H1 (cell line): ENCODE measurements at regions not wholly inside any gene's neighbourhood (a gene's known extent, or its start where the extent isn't known, plus 50 kb on each side); places are given as distances from the start of the nearest gene placed in this dataset.

Experiments used
- CTCF ChIA-PET: fragments of 300-600 bp; sonication (Branson Sonifier 250); formaldehyde crosslinking; loops from one replicate; lab custom pipeline; 2021; ENCODE audit not compliant: partially characterized antibody; lab: Charles Lee
- POLR2A ChIA-PET: fragments of 300-600 bp; sonication (Branson Sonifier 250); formaldehyde crosslinking; loops from one replicate; lab custom pipeline; 2021; ENCODE audit warnings: inconsistent platforms; ENCODE audit not compliant: partially characterized antibody; lab: Charles Lee
- DNase-seq, 2 experiments: peaks; one replicate each; pipeline versions ENCODE4 v3.0.0 to v3.0.0-alpha.2; 2010 to 2022; ENCODE audit warnings: low spot score in 2 of 2, low read depth in 1 of 2, mixed read lengths in 1 of 2
- FAIRE-seq: peaks from 2 replicates; lab custom pipeline; 2011; peaks lifted over from hg19 to GRCh38; lab: Jason Lieb, UNC
- H2AFZ ChIP-seq: 2 replicates; pipeline ENCODE4 v1.8.1; 2012; ENCODE audit warnings: low read length, inconsistent platforms
- H2AK5ac ChIP-seq: 2 replicates; pipeline ENCODE4 v1.6.1; 2013; ENCODE audit warnings: low read depth, low read length
- H2BK120ac ChIP-seq: replicated peaks from 2 replicates; pipeline ENCODE3; 2013; ENCODE audit warnings: low read depth, low read length, inconsistent platforms
- H2BK12ac ChIP-seq: 2 replicates; pipeline ENCODE4 v1.6.1; 2013; ENCODE audit warnings: low read depth, low read length
- H2BK15ac ChIP-seq: 2 replicates; pipeline ENCODE4 v1.6.1; 2013; ENCODE audit warnings: low read length
- H2BK20ac ChIP-seq: 2 replicates; pipeline ENCODE4 v1.6.1; 2013; ENCODE audit warnings: low read length
- H2BK5ac ChIP-seq: 2 replicates; pipeline ENCODE4 v1.6.1; 2013; ENCODE audit warnings: low read depth, low read length
- H3K14ac ChIP-seq: 2 replicates; pipeline ENCODE4 v1.6.1; 2013; ENCODE audit warnings: inconsistent platforms; ENCODE audit not compliant: insufficient read length
- H3K18ac ChIP-seq: 2 replicates; pipeline ENCODE4 v1.6.1; 2013; ENCODE audit warnings: low read length; ENCODE audit errors: extremely low read depth
- H3K23ac ChIP-seq: 2 replicates; pipeline ENCODE4 v1.6.1; 2013; ENCODE audit warnings: inconsistent platforms; ENCODE audit not compliant: insufficient read length
- H3K23me2 ChIP-seq: 2 replicates; pipeline ENCODE4 v1.6.1; 2013; ENCODE audit warnings: low read depth, low read length
- H3K27ac ChIP-seq: 2 replicates; pipeline ENCODE4 v1.6.1; 2011; ENCODE audit warnings: low read depth, low read length, inconsistent platforms
- H3K27me3 ChIP-seq, 4 experiments: replicated peaks in 1 of 4; 1 replicate in 1 of 4; 2 replicates in 3 of 4; pipeline versions ENCODE4 v1.6.1 to v1.8.1; 2011 to 2013; ENCODE audit warnings: low read length in 3 of 4, mild to moderate bottlenecking in 3 of 4, inconsistent platforms in 2 of 4, mixed read lengths in 2 of 4, moderate library complexity in 1 of 4; ENCODE audit not compliant: control insufficient read depth in 3 of 4, insufficient read depth in 3 of 4; ENCODE audit errors: extremely low read depth in 1 of 4
- H3K36me3 ChIP-seq, 4 experiments: 2 replicates each; pipeline versions ENCODE4 v1.6.1 to v1.8.1; 2011 to 2013; ENCODE audit warnings: mild to moderate bottlenecking in 4 of 4, low read length in 3 of 4, moderate library complexity in 2 of 4, control low read depth in 1 of 4, inconsistent platforms in 1 of 4; ENCODE audit not compliant: insufficient read depth in 4 of 4, control insufficient read depth in 2 of 4
- H3K4ac ChIP-seq: replicated peaks from 2 replicates; pipeline ENCODE3; 2013; ENCODE audit warnings: low read length, low read depth, mixed read lengths, inconsistent platforms; ENCODE audit not compliant: insufficient read length
- H3K4me1 ChIP-seq, 4 experiments: replicated peaks in 1 of 4; 1 replicate in 1 of 4; 2 replicates in 3 of 4; pipeline versions ENCODE4 v1.6.1 to v1.8.1; 2011 to 2013; ENCODE audit warnings: low read length in 3 of 4, inconsistent platforms in 2 of 4, mixed read lengths in 1 of 4; ENCODE audit not compliant: insufficient read depth in 4 of 4, control insufficient read depth in 3 of 4
- H3K4me2 ChIP-seq, 2 experiments: 2 replicates each; pipeline versions ENCODE4 v1.6.1 to v1.8.1; 2011 to 2013; ENCODE audit warnings: low read depth in 2 of 2, low read length in 2 of 2, control low read depth in 1 of 2, inconsistent platforms in 1 of 2, mild to moderate bottlenecking in 1 of 2; ENCODE audit not compliant: insufficient read depth in 1 of 2
- H3K4me3 ChIP-seq, 4 experiments: fragments of 200-600, 300-600 bp in 1 of 4; sonication (generic), shearing (Covaris generic), sonication (Bioruptor Twin) in 1 of 4; 2 replicates each; pipeline versions ENCODE4 v1.5.1 to v1.8.1; 2011 to 2016; ENCODE audit warnings: low read length in 4 of 4, low read depth in 3 of 4, control low read depth in 2 of 4, inconsistent platforms in 2 of 4, mild to moderate bottlenecking in 2 of 4, mixed read lengths in 1 of 4, moderate library complexity in 1 of 4; ENCODE audit not compliant: insufficient read depth in 2 of 4; ENCODE audit errors: extremely low read depth in 1 of 4
- H3K56ac ChIP-seq: replicated peaks from 2 replicates; pipeline ENCODE3; 2013; ENCODE audit warnings: low read depth, mild to moderate bottlenecking, mixed read lengths, low read length, inconsistent platforms; ENCODE audit not compliant: insufficient read length
- H3K79me1 ChIP-seq: 2 replicates; pipeline ENCODE4 v1.6.1; 2013; ENCODE audit warnings: low read depth, low read length, control low read depth
- H3K79me2 ChIP-seq, 2 experiments: 2 replicates each; pipeline versions ENCODE4 v1.6.1 to v1.8.1; 2012 to 2013; ENCODE audit warnings: low read length in 2 of 2, mild to moderate bottlenecking in 2 of 2, inconsistent platforms in 1 of 2; ENCODE audit not compliant: insufficient read depth in 2 of 2, control insufficient read depth in 1 of 2
- H3K9ac ChIP-seq, 4 experiments: replicated peaks in 1 of 4; 1 replicate in 1 of 4; 2 replicates in 3 of 4; pipeline versions ENCODE4 v1.6.1 to v1.8.1; 2011 to 2013; ENCODE audit warnings: low read depth in 3 of 4, low read length in 3 of 4, control low read depth in 2 of 4, mild to moderate bottlenecking in 2 of 4, moderate library complexity in 2 of 4, inconsistent platforms in 1 of 4; ENCODE audit errors: extremely low read depth in 1 of 4
- H3K9me3 ChIP-seq, 2 experiments: 2 replicates each; pipeline versions ENCODE4 v1.6.1 to v1.8.1; 2012 to 2013; ENCODE audit warnings: mild to moderate bottlenecking in 2 of 2, moderate library complexity in 2 of 2, control low read depth in 1 of 2, inconsistent platforms in 1 of 2, low read depth in 1 of 2, low read length in 1 of 2, mixed read lengths in 1 of 2; ENCODE audit not compliant: insufficient read depth in 2 of 2
- H4K20me1 ChIP-seq, 2 experiments: replicated peaks in 1 of 2; 2 replicates each; pipeline versions ENCODE3 to v1.8.1; 2011 to 2013; ENCODE audit warnings: inconsistent platforms in 2 of 2, low read length in 2 of 2, mild to moderate bottlenecking in 1 of 2; ENCODE audit not compliant: insufficient read depth in 2 of 2, control insufficient read depth in 1 of 2
- H4K5ac ChIP-seq: 2 replicates; pipeline ENCODE4 v1.6.1; 2013; ENCODE audit warnings: low read length, low read depth, mixed read lengths, inconsistent platforms; ENCODE audit not compliant: insufficient read length
- H4K8ac ChIP-seq: 2 replicates; pipeline ENCODE4 v1.8.0; 2013; ENCODE audit warnings: mild to moderate bottlenecking, moderate library complexity, low read length, inconsistent platforms; ENCODE audit not compliant: insufficient read depth; ENCODE audit errors: extremely low read depth
- H4K91ac ChIP-seq: replicated peaks from 2 replicates; pipeline ENCODE3; 2013; ENCODE audit warnings: low read length, mixed read lengths, inconsistent platforms; ENCODE audit not compliant: insufficient read length
- ASH2L ChIP-seq: fragments of 200-600, 300-600 bp; sonication (generic); IDR thresholded peaks from one replicate; pipeline ENCODE4 v1.7.1; 2017; ENCODE audit warnings: low read length
- CHD2 ChIP-seq: IDR thresholded peaks from 2 replicates; pipeline ENCODE4 v1.6.1; 2012; ENCODE audit warnings: low read length, improper control_type of control experiment
- CTCF ChIP-seq, 3 experiments: IDR thresholded peaks; 1 replicate in 2 of 3; 2 replicates in 1 of 3; pipeline versions ENCODE4 v1.5.1 to v1.6.1; 2011; ENCODE audit warnings: low read length in 3 of 3, mild to moderate bottlenecking in 3 of 3, inconsistent platforms in 2 of 3, low read depth in 1 of 3, moderate library complexity in 1 of 3; ENCODE audit not compliant: insufficient read depth in 1 of 3; ENCODE audit errors: control extremely low read depth in 1 of 3
- EP300 ChIP-seq, 2 experiments: IDR thresholded peaks; 1 replicate in 1 of 2; 2 replicates in 1 of 2; pipeline ENCODE4 v1.6.1; 2011 to 2012; ENCODE audit warnings: low read depth in 2 of 2, low read length in 2 of 2, mild to moderate bottlenecking in 2 of 2, borderline replicate concordance in 1 of 2, inconsistent platforms in 1 of 2, moderate library complexity in 1 of 2
- EZH2 ChIP-seq: fragments of 200-600 bp; sonication (generic); IDR thresholded peaks from 2 replicates; pipeline ENCODE4 v1.7.1; 2012; ENCODE audit warnings: low read depth, mild to moderate bottlenecking, moderate library complexity, low read length, inconsistent platforms; ENCODE audit not compliant: severe bottlenecking
- HDAC2 ChIP-seq, 2 experiments: fragments of 300-600 bp in 1 of 2; sonication (generic) in 1 of 2; IDR thresholded peaks; 2 replicates each; pipeline ENCODE4 v1.6.1; 2011 to 2012; ENCODE audit warnings: low read depth in 2 of 2, low read length in 2 of 2, mild to moderate bottlenecking in 2 of 2, moderate library complexity in 2 of 2, borderline replicate concordance in 1 of 2, inconsistent platforms in 1 of 2
- HDAC6 ChIP-seq: IDR thresholded peaks from one replicate; pipeline ENCODE4 v1.7.1; 2012; ENCODE audit warnings: low read depth, mild to moderate bottlenecking, inconsistent platforms, low read length, moderate library complexity
- JUN ChIP-seq: IDR thresholded peaks from 2 replicates; pipeline ENCODE4 v1.6.1; 2011; ENCODE audit warnings: low read depth, mild to moderate bottlenecking, improper control_type of control experiment, low read length
- NANOG ChIP-seq: IDR thresholded peaks from 2 replicates; pipeline ENCODE4 v1.6.1; 2011; ENCODE audit warnings: low read length, low read depth, mild to moderate bottlenecking, inconsistent platforms; ENCODE audit not compliant: insufficient read depth, poor library complexity, severe bottlenecking
- SP4 ChIP-seq: IDR thresholded peaks from 2 replicates; pipeline ENCODE4 v1.6.1; 2012; ENCODE audit warnings: low read length, inconsistent platforms
- TAF1 ChIP-seq: IDR thresholded peaks from 2 replicates; pipeline ENCODE4 v1.6.1; 2011; ENCODE audit warnings: mild to moderate bottlenecking, low read depth, low read length
- WGBS, 2 experiments: shearing (Covaris generic) in 1 of 2; methylation state at CpG; one replicate each; pipeline versions ENCODE4 v1.1.6 to v1.1.7; 2013 to 2015; ENCODE audit warnings: low lambda C conversion rate in 2 of 2, mixed read lengths in 2 of 2, inconsistent platforms in 1 of 2, low coverage in 1 of 2, missing lambda C conversion rate in 1 of 2; ENCODE audit not compliant: insufficient replicate concordance in 2 of 2, insufficient coverage in 1 of 2, insufficient read length in 1 of 2; ENCODE audit errors: extremely low coverage in 1 of 2, missing lambda C conversion rate in 1 of 2; 5-methylcytosine and 5-hydroxymethylcytosine counted together

DNA sequence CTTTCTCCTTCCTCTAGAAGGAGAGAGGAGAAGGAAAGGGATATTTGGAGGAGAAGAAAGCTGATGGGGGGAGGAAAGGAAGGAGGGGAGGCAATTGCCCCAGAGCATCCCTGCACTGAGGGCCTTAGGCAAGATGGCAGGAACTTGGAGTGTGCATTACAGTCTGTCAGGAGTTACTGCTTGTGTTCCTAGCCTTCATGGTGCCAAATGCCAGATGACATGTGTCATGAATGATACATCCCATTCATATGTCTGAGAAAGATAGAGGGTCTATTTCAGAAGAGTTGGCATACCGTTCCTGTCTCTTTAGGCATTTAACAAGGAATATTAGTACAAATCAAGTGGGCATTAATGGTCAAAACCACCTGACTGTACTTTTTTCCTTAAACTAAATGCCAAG lies 232.1 kb upstream of the NT5C1B start:
- Histone ChIP-seq H3K4me1 (0 out of 7 replicates have a peak, but pooled peaks cover 0 to 3% (median 0%) of the 10 kb centered on the region in 4 experiments), H3K4me3 (no peak overlapping the region), H2AK5ac (no peak overlapping the region), H3K9ac (no peak overlapping the region), H4K5ac (no peak overlapping the region), H4K8ac (no peak overlapping the region), H3K36me3 (no peaks in the 10 kb centered on the region), H2BK12ac (no peak overlapping the region), H3K79me1 (no peaks in the 10 kb centered on the region), H3K18ac (no peak overlapping the region), H2AFZ (no peak overlapping the region), H3K14ac (no peak overlapping the region), H3K27ac (no peak overlapping the region), H2BK5ac (no peak overlapping the region), H3K23ac (no peak overlapping the region), H3K27me3 (no peaks in the 10 kb centered on the region), H4K20me1 (no peaks in the 10 kb centered on the region), H2BK120ac (no peak overlapping the region), H2BK20ac (no peak overlapping the region), H3K9me3 (no peaks in the 10 kb centered on the region), H2BK15ac (no peak overlapping the region), H4K91ac (no peak overlapping the region), H3K4me2 (no peak overlapping the region), H3K23me2 (no peaks in the 10 kb centered on the region), H3K79me2 (no peaks in the 10 kb centered on the region), H3K56ac (no peak overlapping the region), H3K4ac (no peak overlapping the region)
- ChIA-PET POLR2A (no interaction called here), CTCF (interaction anchor here (1.0 to 1.1 kb wide), 2 partner anchors 13 to 34 kb away, joined by 3 read pairs; no protein-coding TSS in a partner anchor)
- FAIRE-seq, result no peak
- 100% methylated on average over 1 of the region's 1 CpG; no CpG with 5 or more reads in 1 of the 2 experiments for WGBS, 2 experiments
- DNase-seq, result no peak
- TF ChIP-seq TAF1 (no peak), HDAC2 (IDR thresholded peaks at IDR 0.05; ENCODE audit: borderline replicate concordance in 1 of 2, low read depth in 2 of 2, low read length in 2 of 2) (no peak), CTCF (IDR thresholded peaks at IDR 0.05; ENCODE audit: control extremely low read depth in 1 of 3, insufficient read depth in 1 of 3, low read depth in 1 of 3, low read length in 3 of 3) (no peak), EZH2 (no peak), JUN (no peak), NANOG (no peak), SP4 (no peak), HDAC6 (no peak), EP300 (IDR thresholded peaks at IDR 0.05; ENCODE audit: borderline replicate concordance in 1 of 2, low read depth in 2 of 2, low read length in 2 of 2) (no peak), CHD2 (no peak), ASH2L (no peak)
